ENCODE measurements at regions not wholly inside any gene's neighbourhood (a gene's known extent, or its start where the extent isn't known, plus 50 kb on each side); places are given as distances from the start of the nearest gene placed in this dataset.

DNA sequence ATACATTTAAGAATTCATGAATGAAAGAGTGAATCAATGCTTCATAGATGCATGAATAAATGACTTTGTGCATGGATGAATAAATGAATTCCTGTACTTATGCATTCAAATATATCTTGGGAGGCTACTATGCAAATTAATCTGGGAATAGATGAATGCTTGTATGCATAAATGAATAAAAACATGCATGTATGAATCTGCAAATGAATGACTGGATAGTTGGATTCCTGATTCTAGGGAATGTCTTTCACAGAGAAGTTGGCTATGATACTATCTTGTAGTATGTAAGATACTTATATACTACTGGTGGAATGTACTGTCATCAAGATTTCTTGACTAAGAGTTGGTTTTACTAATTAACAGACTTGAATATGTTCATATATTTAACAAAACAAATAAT, 75.3 kb upstream of the ASTN2 start:
- TF ChIP-seq, protein P1, sequence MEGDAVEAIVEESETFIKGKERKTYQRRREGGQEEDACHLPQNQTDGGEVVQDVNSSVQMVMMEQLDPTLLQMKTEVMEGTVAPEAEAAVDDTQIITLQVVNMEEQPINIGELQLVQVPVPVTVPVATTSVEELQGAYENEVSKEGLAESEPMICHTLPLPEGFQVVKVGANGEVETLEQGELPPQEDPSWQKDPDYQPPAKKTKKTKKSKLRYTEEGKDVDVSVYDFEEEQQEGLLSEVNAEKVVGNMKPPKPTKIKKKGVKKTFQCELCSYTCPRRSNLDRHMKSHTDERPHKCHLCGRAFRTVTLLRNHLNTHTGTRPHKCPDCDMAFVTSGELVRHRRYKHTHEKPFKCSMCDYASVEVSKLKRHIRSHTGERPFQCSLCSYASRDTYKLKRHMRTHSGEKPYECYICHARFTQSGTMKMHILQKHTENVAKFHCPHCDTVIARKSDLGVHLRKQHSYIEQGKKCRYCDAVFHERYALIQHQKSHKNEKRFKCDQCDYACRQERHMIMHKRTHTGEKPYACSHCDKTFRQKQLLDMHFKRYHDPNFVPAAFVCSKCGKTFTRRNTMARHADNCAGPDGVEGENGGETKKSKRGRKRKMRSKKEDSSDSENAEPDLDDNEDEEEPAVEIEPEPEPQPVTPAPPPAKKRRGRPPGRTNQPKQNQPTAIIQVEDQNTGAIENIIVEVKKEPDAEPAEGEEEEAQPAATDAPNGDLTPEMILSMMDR (conservative IDR thresholded peaks at IDR 0.05), result no peak
- no peak for TF ChIP-seq EZH2 (IDR thresholded peaks at IDR 0.05; ENCODE audit: low read depth)
